GM21825 (cell line): ENCODE measurements at regions not wholly inside any gene's neighbourhood (a gene's known extent, or its start where the extent isn't known, plus 50 kb on each side); places are given as distances from the start of the nearest gene placed in this dataset.
"Not testable (repeated sequence)": the region's sequence is repeated elsewhere in the genome, so short reads cannot be mapped to it uniquely, and the experiment has no call there.

ENCODE experiments used
- ATAC-seq: cut with Tn5 transposase; IDR thresholded peaks from one replicate; pipeline ENCODE4 v1.9.1; 2021; ENCODE audit warnings: mild to moderate bottlenecking, moderate library complexity; ENCODE audit not compliant: unreplicated experiment

GRCh38 chr9:28946648-28947047 is 1373.4 kb upstream of the C9orf72 start:
- ATAC-seq, result no peak

GRCh38 chr9:28951945-28952344 is 1378.7 kb upstream of the C9orf72 start:
- ATAC-seq, result no peak

- ATAC-seq, result no peak
These were observed 1383.0 kb upstream of the C9orf72 start for GRCh38 chr9:28956116-28956880.

DNA sequence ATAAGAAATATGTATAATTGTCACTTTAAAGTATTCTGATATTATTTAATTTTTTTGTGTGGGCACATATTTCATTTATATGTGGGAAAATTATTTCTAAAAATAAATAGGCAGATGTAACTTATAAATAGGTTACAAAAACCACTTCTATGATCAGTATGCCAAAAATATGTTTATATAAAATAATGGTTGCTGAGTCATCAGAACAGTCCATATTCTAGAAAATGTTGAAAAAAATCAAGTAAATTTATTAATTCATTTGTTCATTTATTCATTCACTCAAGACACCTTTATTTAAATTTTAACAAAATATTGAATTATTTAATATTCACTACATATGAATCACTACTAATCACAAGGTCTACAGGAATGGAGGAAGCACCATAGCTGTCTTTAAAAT is 1387.3 kb upstream of the C9orf72 start:
- no peak for ATAC-seq

DNA sequence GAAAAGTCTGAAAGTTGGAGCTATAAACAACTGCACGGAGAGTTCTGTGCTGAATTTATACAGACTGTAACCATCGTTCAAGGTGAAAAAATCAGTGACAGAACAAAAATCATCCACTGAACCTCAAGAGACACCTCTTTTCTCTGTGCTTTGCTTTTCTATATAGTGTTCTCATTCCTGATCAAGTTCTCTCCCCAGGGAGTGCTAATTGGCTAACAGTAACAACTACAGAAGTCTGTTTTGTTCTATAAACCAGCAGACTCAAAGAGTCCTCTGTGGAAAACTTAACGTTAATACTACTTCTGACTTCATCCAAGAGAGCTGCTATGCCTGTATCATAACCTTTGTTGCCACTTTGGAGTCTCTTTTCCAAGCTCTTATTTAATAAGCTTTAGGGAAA is 1388.3 kb upstream of the C9orf72 start:
- no peak for ATAC-seq

DNA sequence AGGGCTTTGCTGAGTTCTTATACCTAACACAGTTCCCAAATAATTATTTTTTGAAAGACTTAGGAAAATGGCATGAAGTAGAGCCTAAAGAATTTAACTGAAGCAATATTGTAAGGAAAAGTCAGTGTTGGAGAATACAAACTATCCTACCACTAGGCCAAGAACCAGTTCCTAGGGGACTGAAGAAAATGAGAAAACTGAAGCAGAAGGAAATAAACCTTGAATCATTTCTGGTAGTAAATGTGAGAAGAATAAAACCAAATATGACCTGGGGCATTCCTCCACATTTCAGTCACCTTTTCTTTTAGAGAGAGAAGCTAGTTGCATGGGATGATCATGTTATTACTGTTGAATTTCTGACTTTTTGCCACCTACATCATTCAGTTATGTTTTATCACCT is 1393.9 kb upstream of the C9orf72 start:
- no peak for ATAC-seq

DNA sequence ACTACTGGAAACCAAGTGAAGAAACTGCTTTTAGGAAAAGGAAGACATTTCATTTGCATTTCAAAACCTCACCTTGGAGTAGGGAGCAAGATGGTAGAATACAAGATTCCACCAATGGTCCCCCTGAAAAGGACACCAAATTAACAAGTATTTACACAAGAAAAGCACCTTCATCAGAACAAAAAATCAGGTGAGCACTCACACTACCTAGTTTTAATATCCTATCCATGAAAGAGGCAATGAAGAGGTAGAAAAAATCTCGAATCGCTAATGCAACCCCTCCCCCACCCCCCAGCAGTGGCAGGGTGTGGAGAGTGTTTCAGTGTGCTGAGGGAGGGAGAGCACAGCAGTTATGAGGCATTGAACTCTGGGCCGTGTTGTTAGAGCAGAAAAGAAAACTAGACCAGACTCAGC is 1397.0 kb upstream of the C9orf72 start:
- no peak for ATAC-seq

GRCh38 chr9:28971881-28972280 is 1398.6 kb upstream of the C9orf72 start:
- no peak for ATAC-seq

GRCh38 chr9:28976250-28976649 is 1403.0 kb upstream of the C9orf72 start:
- no peak for ATAC-seq

- no peak for ATAC-seq
These were observed 1403.4 kb upstream of the C9orf72 start for GRCh38 chr9:28976684-28977083.

GRCh38 chr9:28981129-28981528 is 1407.8 kb upstream of the C9orf72 start:
- no peak for ATAC-seq

- ATAC-seq, result no peak
These were observed 1408.4 kb upstream of the C9orf72 start for GRCh38 chr9:28981711-28982110.

DNA sequence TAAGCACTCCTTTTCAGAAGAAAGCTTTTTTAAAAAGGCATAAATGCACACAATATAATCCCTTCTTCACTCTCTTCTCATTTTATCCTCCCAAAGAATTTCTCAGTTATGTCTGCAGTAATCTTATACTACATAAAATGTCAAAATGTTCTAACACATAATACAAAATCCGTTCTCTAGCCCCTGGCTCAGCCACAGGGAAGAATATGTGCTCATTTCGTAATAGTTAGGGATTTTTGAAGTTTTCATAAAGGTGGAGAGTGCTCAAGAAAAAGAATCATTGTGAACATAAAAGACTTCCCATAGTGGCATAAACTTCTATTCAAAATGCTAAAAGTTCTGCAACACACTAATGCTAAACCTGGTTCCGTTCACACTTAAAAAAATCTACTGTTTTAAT is 1410.7 kb upstream of the C9orf72 start:
- ATAC-seq, result no peak

- ATAC-seq, result not testable (repeated sequence)
These were observed 1416.7 kb upstream of the C9orf72 start for GRCh38 chr9:28990009-28990408.

DNA sequence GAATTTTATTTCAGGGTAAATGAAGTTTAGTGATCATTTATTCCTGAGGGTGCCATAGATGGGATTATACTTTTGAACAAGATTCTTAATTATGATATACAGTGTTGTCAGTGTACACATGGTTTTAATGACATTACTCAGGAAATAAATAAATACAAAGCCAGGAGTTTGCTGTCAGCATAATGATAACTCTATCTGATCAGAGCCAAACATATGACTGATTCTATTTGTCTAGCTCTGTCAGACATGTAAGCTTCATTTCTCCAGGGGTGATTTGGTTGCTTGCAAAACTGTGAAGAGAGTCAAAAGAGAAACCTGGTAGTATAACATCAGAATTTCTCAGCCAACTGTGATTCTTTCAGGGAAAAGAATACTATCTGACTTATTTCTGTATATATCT is 1425.8 kb upstream of the C9orf72 start:
- ATAC-seq, result no peak

- no peak for ATAC-seq
These were observed 1426.5 kb upstream of the C9orf72 start for GRCh38 chr9:28999806-29000205.

DNA sequence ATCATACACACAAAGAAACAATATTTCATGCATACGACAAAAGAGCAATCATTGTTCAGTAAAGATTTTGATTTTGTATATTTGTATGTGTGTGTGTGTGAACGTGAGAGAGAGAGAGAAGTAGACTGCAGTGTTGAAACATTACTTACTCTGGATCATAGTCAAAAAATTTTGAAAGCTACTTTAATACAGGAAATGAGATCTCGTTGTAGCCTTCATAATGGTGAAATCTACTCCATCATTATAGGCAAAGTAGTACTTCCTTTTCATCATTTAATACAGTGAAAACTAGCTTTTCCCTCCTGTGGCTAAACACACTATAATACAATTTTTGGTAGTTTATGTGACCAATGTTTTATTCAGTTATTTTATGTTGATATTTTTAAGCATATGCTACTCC is 1427.7 kb upstream of the C9orf72 start:
- no peak for ATAC-seq

GRCh38 chr9:29004988-29005387 is 1431.7 kb upstream of the C9orf72 start:
- ATAC-seq, result no peak

DNA sequence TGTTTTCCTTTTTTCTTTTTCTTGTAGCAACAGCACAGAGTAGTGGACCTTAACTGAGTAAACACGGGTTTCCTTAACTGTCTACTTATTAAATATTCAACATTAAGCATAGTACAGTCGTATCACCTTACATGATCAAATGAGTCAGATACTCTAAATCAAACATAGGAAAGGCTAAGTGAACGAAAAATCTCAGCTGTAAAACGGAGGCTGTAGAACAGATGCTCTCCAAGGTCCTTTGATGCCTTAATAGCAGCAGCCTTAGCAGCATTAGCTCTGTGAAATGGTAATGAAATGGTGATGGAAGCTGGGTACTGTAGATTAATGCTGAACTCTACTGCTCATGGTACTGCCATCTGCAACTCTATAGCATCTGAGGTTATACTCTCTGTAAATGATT is 1433.3 kb upstream of the C9orf72 start:
- no peak for ATAC-seq

DNA sequence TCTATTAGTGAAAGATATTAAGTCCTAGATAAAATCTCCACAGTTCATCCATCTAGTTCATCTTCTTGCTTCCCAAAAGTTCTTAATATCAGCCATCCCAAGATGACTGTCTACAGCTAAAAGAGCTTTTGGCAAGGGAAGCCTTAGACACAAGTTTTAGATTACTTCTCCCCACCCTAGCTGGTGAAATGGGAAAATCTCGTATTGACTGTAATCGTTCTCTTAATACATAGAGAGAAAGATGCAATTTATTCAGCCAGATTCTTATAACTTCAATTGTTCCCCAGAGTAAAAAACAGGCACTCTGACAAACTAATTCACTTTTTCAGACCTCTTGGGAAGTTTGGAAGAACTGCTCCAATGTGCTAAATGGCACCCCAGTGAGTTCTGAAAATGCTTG is 1439.6 kb upstream of the C9orf72 start:
- no peak for ATAC-seq

DNA sequence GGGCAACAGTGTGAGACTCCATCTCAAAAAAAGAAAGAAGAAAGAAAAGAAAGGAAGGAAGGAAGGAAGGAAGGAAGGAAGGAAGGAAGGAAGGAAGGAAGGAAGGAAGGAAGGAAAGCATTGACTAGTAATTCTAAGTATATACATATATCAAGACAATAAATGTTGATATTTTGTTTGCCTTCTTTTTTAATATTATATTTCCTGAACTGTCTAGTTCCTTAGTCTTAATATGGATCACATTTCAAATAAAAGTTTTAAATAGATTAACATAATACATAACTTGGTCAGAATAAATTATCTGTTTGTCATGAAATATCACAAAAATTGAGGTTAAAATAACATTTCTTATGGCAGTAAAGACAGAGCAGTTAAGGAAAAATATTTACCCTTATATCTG is 1448.4 kb upstream of the C9orf72 start:
- ATAC-seq, result no peak

DNA sequence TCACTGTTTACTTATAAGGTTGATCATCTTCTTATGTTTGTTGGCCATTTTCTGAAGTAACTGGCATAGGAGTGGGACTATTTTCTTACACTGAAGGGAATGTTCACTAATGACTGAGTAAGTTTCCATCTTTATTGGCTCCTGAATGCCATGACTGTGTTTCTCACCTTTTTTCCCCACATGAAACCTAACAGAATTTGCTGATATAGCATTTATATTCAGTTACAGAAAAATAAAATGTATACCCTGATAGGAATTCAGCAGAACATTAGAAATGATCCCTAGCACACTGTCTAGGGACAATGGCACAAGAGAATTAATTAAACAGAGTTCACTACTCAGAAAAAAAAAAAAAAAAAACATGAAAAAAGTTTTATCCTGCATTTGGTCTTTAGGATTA is 1465.1 kb upstream of the C9orf72 start:
- no peak for ATAC-seq

DNA sequence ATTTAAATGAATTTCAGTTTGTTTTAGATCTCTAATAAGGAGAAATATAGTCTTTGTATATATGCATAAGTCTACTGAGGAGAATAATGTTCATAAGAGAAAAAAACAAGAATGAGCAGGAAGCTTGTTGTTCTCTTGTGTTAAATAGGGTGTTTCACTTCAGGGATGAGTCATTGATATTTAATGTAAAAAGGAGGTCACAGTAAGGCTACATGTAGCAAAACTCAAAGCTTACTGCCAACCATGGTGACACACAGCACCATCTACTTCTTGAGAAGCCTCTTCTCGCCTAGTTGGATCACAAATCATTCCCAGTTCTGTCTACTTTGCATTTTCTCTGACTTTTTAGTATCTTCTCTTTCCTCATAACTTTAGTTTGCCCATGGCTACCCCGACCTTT is 1466.0 kb upstream of the C9orf72 start:
- no peak for ATAC-seq
